ENCODE measurements at regions not wholly inside any gene's neighbourhood (a gene's known extent, or its start where the extent isn't known, plus 50 kb on each side); places are given as distances from the start of the nearest gene placed in this dataset.
A peak's percentile ranks its signal among the peaks of the same experiment; 100 is the strongest.

- TF ChIP-seq MXI1 (IDR thresholded peaks at IDR 0.05; ENCODE audit: borderline replicate concordance, low read depth, low read length) = peak; percentile 26; the same call in 1 of the 3 replicates
- TF ChIP-seq, protein P1, sequence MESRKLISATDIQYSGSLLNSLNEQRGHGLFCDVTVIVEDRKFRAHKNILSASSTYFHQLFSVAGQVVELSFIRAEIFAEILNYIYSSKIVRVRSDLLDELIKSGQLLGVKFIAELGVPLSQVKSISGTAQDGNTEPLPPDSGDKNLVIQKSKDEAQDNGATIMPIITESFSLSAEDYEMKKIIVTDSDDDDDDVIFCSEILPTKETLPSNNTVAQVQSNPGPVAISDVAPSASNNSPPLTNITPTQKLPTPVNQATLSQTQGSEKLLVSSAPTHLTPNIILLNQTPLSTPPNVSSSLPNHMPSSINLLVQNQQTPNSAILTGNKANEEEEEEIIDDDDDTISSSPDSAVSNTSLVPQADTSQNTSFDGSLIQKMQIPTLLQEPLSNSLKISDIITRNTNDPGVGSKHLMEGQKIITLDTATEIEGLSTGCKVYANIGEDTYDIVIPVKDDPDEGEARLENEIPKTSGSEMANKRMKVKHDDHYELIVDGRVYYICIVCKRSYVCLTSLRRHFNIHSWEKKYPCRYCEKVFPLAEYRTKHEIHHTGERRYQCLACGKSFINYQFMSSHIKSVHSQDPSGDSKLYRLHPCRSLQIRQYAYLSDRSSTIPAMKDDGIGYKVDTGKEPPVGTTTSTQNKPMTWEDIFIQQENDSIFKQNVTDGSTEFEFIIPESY (CRISPR knock-in tag; IDR thresholded peaks at IDR 0.05) = peak; percentile 73; the same call in 1 of the 2 replicates
- peak in 1 of 2 experiments; percentile 43; a peak in 1 of 4 replicates for TF ChIP-seq NR2F1 (CRISPR knock-in tag; IDR thresholded peaks at IDR 0.05)
- peak; percentile 71; the same call in 1 of the 2 replicates for TF ChIP-seq SIX1 (CRISPR knock-in tag; IDR thresholded peaks at IDR 0.05; ENCODE audit: borderline replicate concordance)
- TF ChIP-seq ZSCAN29 (CRISPR knock-in tag; conservative IDR thresholded peaks at IDR 0.05) = peak; percentile 82; the same call in 1 of the 2 replicates
- peak; percentile 68; the same call in 1 of the 2 replicates for TF ChIP-seq ZIK1 (CRISPR knock-in tag; IDR thresholded peaks at IDR 0.05; ENCODE audit: borderline replicate concordance, low read depth)
- peak; percentile 79 for TF ChIP-seq NFIC (IDR thresholded peaks at IDR 0.05; ENCODE audit: low read length)
- TF ChIP-seq ZSCAN9 (CRISPR knock-in tag; IDR thresholded peaks at IDR 0.05; ENCODE audit: borderline replicate concordance) = peak; percentile 82; the same call in 1 of the 2 replicates
- peak; percentile 80; the same call in 1 of the 2 replicates for TF ChIP-seq SAP130 (CRISPR knock-in tag; IDR thresholded peaks at IDR 0.05; ENCODE audit: low read depth)
- TF ChIP-seq, protein P2, sequence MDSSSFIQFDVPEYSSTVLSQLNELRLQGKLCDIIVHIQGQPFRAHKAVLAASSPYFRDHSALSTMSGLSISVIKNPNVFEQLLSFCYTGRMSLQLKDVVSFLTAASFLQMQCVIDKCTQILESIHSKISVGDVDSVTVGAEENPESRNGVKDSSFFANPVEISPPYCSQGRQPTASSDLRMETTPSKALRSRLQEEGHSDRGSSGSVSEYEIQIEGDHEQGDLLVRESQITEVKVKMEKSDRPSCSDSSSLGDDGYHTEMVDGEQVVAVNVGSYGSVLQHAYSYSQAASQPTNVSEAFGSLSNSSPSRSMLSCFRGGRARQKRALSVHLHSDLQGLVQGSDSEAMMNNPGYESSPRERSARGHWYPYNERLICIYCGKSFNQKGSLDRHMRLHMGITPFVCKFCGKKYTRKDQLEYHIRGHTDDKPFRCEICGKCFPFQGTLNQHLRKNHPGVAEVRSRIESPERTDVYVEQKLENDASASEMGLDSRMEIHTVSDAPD (CRISPR knock-in tag; IDR thresholded peaks at IDR 0.05) = peak; percentile 38; the same call in 1 of the 2 replicates
- TF ChIP-seq TFE3 (CRISPR knock-in tag; IDR thresholded peaks at IDR 0.05) = peak; percentile 95
- TF ChIP-seq TARDBP (CRISPR knock-in tag; IDR thresholded peaks at IDR 0.05) = peak; percentile 74
- 0 out of 2 replicates have a peak, but pooled peaks have one; percentile 11 for TF ChIP-seq HNF4G (IDR thresholded peaks at IDR 0.05; ENCODE audit: borderline replicate concordance, low read depth, low read length)
- peak; percentile 15; the same call in 1 of the 2 replicates for TF ChIP-seq HNF4G (CRISPR knock-in tag; IDR thresholded peaks at IDR 0.05; ENCODE audit: borderline replicate concordance, low read depth)
- TF ChIP-seq, protein P3, sequence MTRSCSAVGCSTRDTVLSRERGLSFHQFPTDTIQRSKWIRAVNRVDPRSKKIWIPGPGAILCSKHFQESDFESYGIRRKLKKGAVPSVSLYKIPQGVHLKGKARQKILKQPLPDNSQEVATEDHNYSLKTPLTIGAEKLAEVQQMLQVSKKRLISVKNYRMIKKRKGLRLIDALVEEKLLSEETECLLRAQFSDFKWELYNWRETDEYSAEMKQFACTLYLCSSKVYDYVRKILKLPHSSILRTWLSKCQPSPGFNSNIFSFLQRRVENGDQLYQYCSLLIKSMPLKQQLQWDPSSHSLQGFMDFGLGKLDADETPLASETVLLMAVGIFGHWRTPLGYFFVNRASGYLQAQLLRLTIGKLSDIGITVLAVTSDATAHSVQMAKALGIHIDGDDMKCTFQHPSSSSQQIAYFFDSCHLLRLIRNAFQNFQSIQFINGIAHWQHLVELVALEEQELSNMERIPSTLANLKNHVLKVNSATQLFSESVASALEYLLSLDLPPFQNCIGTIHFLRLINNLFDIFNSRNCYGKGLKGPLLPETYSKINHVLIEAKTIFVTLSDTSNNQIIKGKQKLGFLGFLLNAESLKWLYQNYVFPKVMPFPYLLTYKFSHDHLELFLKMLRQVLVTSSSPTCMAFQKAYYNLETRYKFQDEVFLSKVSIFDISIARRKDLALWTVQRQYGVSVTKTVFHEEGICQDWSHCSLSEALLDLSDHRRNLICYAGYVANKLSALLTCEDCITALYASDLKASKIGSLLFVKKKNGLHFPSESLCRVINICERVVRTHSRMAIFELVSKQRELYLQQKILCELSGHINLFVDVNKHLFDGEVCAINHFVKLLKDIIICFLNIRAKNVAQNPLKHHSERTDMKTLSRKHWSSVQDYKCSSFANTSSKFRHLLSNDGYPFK (CRISPR knock-in tag; IDR thresholded peaks at IDR 0.05; ENCODE audit: borderline replicate concordance) = peak; percentile 46; the same call in 1 of the 2 replicates
- TF ChIP-seq YEATS2 (CRISPR knock-in tag; IDR thresholded peaks at IDR 0.05; ENCODE audit: borderline replicate concordance) = peak; percentile 71; the same call in 1 of the 2 replicates
- TF ChIP-seq ZFY (CRISPR knock-in tag; IDR thresholded peaks at IDR 0.05) = peak; percentile 61
- 0 out of 2 replicates have a peak, but pooled peaks have one; percentile 14 for TF ChIP-seq CREB1 (IDR thresholded peaks at IDR 0.05)
- TF ChIP-seq CREB1 (CRISPR knock-in tag; IDR thresholded peaks at IDR 0.05) = peak; percentile 85
- 0 out of 2 replicates have a peak, but pooled peaks have one; percentile 56 for TF ChIP-seq ZNF232 (CRISPR knock-in tag; IDR thresholded peaks at IDR 0.05; ENCODE audit: borderline replicate concordance)
- peak; percentile 83 for TF ChIP-seq SOX5 (CRISPR knock-in tag; IDR thresholded peaks at IDR 0.05; ENCODE audit: borderline replicate concordance)
- peak; percentile 98 for TF ChIP-seq ETV5 (CRISPR knock-in tag; IDR thresholded peaks at IDR 0.05; ENCODE audit: borderline replicate concordance)
Observed at GRCh38 chr7:55698607-55699449, 126.5 kb upstream of the VOPP1 start (continued).
